GM21360 (cell line): ENCODE measurements at regions not wholly inside any gene's neighbourhood (a gene's known extent, or its start where the extent isn't known, plus 50 kb on each side); places are given as distances from the start of the nearest gene placed in this dataset.
"Not testable (repeated sequence)": the region's sequence is repeated elsewhere in the genome, so short reads cannot be mapped to it uniquely, and the experiment has no call there.

Experiments used
- ATAC-seq: cut with Tn5 transposase; IDR thresholded peaks from one replicate; pipeline ENCODE4 v1.9.1; 2021; ENCODE audit warnings: mild to moderate bottlenecking, moderate library complexity; ENCODE audit not compliant: unreplicated experiment

DNA sequence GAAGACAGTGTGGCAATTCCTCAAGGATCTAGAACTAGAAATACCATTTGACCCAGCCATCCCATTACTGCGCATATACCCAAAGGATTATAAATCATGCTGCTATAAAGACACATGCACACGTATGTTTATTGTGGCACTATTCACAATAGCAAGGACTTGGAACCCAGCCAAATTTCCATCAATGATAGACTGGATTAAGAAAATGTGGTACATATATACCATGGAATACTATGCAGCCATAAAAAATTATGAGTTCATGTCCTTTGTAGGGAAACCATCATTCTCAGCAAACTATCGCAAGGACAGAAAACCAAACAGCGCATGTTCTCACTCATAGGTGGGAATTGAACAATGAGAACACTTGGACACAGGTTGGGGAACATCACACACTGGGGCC is 729.6 kb upstream of the ARPP21 start:
- ATAC-seq = not testable (repeated sequence)

DNA sequence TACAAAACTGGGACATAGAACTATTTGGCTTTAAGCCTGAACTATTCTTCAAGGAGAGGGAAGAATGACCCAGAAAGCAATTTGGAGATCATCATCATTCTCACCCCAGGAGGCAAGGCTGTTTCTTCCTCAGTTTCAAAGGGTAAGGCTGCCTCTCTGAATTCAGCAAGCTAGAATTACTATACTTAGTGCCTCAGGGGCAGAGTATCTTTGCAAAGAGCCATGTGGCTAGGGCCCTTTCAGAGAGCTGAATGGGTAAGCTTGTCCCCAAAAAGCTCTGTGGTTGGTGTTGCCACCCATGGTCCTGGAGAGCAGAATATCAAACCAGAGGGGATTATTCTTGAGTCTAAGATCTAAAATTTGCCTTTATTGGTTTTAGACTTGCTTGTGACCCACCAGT is 720.3 kb upstream of the ARPP21 start:
- no peak for ATAC-seq

DNA sequence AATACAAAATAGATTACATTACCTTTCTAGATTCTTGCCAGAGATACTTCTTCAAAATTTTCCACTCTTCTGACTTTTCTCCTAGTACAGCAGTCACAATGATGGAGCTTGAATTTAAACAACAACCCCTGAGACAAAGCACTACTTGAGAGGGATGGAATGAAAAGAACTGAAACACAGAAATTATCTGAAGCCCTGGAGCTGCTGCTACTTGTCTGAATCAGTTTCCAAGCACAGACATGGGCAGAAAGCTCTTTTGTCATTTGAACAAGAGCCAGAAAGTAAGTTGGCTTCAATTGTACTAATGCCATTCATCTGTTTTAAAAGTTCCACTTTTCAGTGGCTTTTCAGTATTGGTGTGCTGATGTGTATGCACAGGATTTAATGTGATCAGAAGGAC is 718.5 kb upstream of the ARPP21 start:
- no peak for ATAC-seq

DNA sequence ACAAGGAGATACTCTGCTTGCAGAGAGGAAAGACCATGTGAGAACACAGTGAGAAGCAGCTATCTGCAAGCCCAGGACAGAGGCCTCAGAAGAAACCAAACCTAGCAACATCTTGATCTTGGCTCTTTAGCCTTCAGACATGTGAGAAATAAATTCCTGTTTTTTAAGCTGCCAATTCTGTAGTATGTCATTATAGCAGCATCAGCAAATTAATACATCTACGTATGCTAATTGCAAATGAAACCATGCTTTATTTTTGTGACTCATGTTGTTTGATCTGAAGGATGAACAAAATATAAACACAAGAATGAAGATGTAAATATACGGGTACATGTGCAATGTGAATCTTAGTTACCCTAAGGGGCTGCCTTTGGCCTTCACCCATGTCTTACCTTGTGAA is 714.4 kb upstream of the ARPP21 start:
- no peak for ATAC-seq

DNA sequence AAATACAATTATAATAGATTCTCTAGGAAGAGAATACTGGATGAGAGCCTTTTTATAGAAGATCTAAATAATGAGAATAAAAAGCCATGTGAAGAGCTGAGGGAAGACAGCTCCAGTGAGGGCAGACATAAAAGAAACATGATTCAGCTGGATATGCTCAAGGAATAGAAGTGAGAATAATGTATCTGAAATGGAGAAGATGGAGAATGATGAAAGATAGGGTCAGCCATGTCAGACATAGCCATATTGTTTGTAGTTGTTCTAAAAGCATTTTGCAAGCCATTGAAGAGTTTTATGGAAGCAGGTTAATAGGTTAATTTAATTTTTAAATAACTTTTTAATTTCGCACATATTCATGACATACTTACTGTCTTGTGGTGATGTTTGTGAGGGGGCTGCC is 713.5 kb upstream of the ARPP21 start:
- no peak for ATAC-seq

DNA sequence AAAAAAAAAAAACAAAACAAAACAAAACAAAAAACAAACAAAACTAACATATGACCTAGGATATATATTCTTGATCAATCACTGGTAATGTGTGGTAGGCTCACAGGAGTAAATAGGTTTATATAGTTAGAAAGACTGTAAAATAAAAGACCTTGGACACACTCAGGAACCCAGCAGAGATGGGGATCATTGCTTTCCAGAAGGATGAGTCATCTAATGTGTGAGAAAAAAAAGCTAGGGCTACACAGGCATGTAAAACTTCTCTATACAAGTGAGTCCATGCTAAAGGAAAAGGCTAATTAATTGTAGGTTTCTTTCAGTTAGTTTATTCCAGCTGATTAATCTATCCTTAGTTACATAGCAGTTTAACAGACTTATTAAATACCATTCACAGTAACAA is 710.3 kb upstream of the ARPP21 start:
- no peak for ATAC-seq

DNA sequence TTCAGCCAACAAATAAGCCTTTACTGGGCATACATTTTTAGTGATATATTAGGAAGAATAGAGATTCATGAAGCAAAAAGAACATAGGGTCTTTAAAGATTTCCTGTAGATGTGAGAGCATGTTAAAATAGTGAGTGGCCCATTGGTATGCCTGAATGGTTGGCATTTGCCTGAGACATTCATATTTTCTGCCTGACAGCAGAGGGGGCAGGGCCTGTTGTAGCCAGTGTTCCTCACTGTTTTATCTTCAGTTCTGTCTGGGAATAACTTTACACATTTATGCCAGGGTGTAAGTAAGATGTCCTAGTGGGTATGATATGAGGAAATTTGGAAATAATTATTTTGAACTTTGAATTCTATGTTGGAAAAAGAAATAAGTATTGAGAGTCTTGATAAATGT is 704.7 kb upstream of the ARPP21 start:
- ATAC-seq = no peak

DNA sequence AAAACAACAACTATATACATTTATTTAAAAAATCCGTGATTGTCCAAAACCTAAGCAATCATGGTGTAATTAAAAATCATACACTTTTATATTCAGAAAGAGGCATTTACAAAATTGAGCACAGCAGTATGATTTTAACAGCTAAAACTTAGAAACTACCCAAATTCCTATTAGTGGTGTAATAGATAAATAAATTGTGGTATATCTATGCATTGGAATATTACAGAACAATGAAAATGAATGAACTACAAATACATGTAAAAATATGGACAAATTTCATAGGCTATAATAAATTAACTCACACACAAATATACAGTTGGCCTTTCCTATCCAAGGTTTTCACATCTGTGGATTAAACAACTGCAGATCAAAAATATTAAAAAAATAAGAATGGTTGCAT is 700.5 kb upstream of the ARPP21 start:
- no peak for ATAC-seq

DNA sequence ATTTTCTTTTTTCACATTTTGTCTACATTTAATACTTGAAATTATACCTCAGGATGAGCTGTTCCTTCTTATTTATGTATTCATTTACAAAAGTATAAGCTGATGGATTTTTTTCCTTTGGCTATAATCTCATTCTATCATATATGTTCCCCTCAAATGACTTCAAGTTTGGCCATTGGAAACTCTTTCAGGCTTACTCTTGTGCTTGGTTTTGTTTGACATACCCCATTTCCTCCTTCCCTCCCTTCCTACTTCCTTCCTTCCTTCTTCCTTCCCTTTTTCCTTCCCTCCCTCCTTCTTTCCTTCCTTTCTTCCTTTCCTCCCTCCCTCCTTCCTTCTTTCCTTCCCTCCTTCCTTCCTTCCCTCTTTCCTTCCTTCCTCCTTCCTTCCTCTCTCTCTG is 697.1 kb upstream of the ARPP21 start:
- ATAC-seq = no peak

DNA sequence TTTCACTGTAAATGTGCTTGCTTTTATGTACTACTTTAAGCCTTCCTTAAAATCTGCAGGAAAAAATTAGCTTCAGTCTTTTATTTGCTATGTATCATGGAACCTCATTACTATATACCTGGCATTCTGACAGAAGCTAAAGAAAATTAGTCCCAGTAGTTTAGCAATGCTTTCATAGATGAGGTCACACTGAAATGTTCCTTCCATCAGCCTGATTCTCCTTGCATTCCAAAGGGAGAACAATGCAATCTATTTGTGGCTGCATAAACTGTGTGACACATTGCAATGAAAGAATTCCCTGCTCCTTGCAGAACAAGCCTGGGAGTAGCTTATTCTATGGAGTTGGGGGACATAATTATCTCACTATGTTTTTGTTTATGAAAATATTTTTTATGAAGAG is 691.5 kb upstream of the ARPP21 start:
- ATAC-seq = no peak

DNA sequence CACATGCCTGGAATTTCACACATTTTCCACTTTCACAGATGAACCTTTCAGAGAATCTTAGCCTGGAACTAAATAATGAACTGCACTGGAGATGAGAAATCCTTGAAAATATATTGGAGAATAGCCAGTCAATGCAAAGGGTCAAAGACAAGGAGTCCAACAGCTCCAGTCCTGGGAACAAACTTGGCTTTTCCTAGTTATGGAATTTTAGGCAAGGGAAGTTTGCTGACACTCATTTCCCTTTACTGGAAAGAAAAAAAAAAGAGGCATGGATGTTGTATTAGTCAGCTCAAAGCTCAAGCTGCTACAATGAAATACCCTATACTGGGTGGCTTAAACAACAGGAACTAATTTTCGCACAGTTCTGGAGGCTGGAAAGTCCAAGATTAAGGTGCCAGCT is 690.8 kb upstream of the ARPP21 start:
- no peak for ATAC-seq

DNA sequence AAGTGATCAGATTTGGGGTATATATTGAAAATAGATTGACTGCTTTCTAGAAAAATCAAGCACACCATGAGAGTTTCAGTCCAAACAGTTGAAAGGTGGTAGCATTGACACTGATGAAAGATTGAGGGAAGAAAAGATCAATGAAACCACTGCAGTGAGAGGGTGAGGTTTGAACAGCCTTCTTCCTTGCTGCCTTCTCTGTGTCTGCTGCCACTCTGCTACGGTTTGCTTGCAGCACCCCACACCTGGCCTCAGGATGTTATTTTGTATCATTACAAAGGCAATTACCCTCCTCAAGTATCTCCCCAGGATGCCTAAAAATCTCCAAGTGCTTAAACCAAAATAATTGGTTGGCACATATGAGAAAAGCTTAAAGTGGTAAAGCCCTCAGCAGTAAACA is 683.6 kb upstream of the ARPP21 start:
- ATAC-seq = no peak

DNA sequence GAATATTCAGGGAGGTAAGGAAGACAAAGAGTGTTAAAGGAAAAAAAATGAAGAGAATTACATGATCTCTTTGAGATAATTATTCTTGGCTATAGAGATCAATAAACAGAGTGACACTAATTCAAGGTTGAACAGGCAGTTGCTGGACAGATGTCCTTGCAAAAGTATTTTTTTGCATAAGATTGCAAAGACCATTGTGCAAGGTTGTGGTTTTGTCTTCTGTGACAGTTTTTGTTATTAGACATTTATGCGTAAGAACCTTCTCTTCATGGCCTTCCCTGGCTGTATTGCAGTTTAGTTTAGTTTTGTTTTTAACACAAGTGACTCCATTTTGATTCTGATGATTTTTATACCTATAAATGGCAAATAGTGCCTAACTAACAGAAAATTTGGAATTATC is 682.8 kb upstream of the ARPP21 start:
- no peak for ATAC-seq

DNA sequence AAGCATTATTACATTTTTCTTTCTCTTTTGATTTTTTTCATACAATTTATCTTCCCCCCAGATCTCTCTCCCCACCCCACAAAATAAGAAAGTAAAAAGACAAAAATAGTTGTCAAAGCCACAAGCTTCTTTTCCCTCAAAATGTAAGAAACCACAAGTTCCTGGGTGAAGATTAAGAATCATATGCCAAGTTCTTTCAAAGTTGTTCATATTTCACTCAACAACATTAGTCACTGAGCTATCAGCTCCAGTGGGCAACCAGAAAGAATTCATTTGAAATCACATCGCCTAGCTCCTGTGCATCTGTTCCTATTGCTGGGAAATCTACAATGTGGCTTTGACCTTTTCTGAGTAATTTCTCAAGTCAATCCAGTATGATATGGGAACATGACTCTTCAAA is 681.6 kb upstream of the ARPP21 start:
- ATAC-seq = no peak

DNA sequence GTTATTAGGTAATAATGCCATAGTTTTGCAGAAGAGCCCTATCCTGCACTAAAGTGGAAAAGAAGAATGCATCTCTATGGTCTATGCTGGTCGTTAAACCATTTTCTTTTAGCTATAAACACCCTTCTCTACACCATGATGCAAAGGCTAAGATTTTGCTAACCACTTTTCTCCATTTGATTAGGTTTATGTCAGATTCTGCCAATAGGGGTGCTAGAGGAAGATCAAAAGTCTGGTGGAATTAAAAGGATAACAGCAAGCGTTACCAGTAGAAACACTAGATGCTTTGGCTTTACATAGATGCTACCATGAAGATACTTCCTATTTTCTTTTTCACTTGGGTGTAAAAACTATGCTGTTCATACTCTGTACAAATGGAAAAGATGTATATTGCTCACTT is 669.8 kb upstream of the ARPP21 start:
- ATAC-seq = no peak

DNA sequence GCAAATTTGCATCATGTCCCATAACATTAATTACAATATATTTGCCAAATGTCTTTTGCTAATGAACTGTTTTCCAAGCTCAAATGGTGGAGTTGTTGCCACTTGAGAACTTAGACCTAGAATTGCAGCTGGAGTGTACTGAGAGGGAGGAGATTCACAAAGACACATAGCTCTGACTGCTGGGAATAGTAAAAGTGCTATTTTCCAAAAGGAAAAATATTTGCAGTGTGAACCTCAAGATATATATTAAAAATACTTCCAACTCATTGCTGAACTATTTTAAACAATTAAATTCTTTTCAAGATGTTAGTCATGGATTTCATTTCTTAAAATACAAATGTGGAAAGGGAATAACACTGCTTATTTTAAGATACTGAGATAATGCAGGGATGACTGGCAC is 666.8 kb upstream of the ARPP21 start:
- ATAC-seq = no peak

DNA sequence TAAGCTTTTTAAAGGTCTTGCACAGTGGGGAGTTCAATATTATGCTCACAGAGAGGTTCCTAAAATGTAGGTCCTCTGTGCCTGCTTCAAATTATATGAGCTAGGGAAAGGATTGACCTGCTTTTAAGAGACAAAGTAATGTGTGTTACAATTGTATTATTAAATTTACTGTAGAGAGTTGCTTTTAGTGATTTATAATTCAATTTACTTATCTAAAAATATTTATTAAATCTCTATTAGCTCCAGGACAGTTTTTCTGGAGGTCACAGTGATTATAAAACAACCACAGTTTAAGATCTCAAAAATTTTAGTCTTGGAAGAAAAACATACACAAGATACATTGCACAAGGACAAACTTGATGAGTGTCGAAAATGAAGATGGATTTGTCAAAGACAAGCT is 665.7 kb upstream of the ARPP21 start:
- no peak for ATAC-seq

DNA sequence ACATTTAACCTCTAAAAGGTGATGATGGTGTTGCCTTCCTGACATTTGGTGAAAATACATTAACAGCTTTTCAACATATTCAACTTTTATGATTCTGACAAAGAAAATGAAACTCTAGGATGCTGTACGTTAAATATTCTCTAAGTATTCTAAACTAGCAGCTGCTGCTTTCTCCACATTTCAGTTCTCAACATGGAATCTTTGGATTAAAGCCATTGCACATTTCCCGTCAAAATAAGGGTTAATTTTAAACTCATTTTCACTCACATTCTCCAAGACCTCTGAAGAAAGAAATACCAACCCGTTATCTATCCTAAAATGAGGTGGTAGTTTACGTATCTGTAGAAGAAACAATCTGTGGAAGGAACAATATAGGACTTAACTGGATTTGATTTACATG is 655.7 kb upstream of the ARPP21 start:
- no peak for ATAC-seq

DNA sequence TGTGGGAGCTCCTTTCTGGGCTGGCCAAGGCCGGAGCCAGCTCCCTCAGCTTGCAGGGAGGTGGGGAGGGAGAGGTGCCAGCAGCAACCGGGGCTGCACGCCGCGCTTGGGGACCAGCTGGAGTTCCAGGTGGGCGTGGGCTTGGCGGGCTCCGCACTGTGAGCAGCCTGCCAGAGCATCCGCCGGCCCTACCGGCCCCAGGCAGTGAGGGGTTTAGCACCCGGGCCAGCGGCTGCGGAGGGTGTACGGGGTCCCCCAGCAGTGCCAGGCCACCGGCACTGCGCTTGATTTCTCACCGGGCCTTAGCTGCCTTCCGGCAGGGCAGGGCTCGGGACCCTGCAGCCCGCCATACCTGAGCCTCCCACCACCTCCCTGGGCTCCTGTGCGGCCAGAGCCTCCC is 651.0 kb upstream of the ARPP21 start:
- no peak for ATAC-seq

DNA sequence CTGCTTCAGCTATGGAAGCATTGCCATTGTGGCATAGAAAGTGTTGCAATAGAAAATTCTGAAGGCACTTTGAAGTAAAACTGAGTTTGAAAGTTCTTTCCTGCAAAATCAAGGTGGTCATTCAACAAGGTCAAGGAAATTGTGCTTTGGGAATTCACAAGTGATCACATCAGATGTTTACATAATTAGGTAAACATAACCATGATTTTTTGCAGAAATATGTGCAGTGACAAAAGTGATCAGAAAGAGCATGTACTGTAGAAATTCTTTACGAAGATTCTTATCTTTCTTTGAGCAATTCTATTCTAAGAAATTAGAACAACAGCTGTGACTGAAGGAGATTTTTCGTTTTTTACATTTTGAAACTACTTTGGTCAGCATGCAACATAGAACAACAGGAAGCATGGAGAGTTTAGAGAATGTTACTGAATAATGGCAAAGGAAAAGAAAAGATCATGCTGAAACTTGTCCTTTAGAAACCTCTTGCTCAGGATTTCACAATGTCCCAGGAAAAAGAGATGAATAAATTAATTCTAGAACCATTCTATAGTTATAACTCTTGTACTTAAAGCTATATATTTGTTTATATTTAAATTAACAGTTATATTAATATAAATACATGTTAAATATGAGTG is 643.4 kb upstream of the ARPP21 start:
- ATAC-seq = no peak

DNA sequence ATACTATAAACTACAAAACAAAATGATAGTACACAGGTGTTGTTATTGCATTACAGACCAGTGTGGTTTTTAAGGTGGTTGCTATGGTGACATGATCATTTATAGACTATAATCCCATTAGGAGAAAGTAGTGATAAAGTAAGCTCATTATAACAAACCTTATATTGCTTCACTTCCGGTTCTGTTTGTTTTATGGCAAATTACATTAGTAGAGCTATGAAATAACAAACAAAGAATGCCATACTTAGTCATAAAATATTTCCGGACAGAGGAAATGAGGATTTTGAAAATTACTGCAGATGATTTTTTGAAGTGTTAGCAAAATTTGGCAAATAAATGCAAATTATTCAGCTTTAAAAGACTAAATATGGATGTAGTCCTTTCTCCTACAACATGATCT is 640.4 kb upstream of the ARPP21 start:
- ATAC-seq = no peak

DNA sequence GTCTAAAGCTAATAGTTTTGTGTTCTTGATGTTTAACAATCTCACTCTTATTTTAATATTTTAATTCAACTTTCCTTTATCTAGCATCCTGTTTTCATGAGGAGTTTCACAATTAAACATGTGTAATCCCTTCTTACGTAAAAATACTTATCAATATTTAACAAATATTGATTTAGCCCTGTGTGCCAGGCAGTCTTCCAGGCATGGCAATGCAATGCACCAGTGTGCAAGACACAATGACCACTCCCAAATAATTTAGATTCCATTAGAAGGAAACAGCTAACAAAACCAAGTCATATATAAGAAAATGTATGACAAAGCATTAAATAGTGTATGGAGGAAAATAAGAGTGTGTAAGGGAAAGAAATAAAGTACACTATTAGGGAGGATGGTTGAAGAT is 627.1 kb upstream of the ARPP21 start:
- ATAC-seq = no peak

DNA sequence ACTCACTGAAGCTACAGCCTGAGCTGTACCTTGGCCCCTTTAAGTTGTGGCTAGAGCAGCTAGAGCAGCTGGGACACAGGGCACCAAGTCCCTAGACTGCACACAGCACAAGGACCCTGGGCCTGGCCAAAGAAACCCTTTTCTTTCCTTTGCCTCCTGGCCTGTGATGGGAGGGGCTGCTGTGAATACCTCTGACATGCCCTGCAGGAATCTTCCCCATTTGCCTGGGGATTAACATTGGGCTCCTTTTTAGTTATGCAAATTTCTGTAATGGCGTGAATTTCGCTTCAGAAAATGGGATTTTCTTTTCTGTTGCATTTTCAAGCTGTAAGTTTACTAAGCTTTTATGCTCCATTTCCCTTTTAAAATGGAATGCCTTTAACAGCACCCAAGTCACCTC is 611.2 kb upstream of the ARPP21 start:
- ATAC-seq = no peak
